Adrenal gland (tissue), 5 donors: ENCODE measurements at regions not wholly inside any gene's neighbourhood (a gene's known extent, or its start where the extent isn't known, plus 50 kb on each side); places are given as distances from the start of the nearest gene placed in this dataset.

Experiments used
- POLR2A ChIP-seq, 2 donors: fragments of 450-650 bp; IDR thresholded peaks; one replicate each; pipeline ENCODE4 v1.6.1; 2017; ENCODE audit warnings: antibody characterized with exemption in 2 of 2, mild to moderate bottlenecking in 2 of 2, moderate library complexity in 1 of 2
- TF ChIP-seq, protein P1 (sequence below), 6 experiments: fragments of 450-650 bp in 4 of 6; fragments of 200-600 bp in 2 of 6; sonication (generic) in 1 of 6; IDR thresholded peaks; 1 replicate in 5 of 6; 2 replicates in 1 of 6; pipeline versions ENCODE4 v1.5.1 to v1.8.0; 2016 to 2021; ENCODE audit warnings: antibody characterized with exemption in 6 of 6, mild to moderate bottlenecking in 2 of 6, moderate library complexity in 1 of 6
- donor health status: DM: no; HTN: no; CAD: no.

DNA sequence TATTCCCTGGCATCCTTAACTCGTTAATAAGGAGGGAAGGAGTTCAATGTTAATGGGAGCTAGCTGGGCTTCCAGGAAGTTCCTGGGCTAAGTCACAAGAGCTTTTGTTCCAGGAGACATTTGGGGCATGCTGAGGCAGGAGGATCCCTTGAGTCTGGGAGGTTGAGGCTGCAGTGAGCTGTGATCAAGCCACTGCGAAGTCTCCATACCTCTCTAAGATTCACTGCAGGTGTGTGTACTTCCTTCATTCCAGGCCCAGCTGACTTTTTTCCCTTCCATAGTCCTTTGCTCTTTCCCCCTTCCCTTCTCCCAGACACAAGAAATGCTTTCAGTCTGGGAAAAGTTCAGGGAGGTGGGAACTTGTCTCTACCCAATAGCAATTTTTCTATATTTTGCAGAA lies 489.8 kb downstream of the NPIPA7 start:
- TF ChIP-seq, protein P1, sequence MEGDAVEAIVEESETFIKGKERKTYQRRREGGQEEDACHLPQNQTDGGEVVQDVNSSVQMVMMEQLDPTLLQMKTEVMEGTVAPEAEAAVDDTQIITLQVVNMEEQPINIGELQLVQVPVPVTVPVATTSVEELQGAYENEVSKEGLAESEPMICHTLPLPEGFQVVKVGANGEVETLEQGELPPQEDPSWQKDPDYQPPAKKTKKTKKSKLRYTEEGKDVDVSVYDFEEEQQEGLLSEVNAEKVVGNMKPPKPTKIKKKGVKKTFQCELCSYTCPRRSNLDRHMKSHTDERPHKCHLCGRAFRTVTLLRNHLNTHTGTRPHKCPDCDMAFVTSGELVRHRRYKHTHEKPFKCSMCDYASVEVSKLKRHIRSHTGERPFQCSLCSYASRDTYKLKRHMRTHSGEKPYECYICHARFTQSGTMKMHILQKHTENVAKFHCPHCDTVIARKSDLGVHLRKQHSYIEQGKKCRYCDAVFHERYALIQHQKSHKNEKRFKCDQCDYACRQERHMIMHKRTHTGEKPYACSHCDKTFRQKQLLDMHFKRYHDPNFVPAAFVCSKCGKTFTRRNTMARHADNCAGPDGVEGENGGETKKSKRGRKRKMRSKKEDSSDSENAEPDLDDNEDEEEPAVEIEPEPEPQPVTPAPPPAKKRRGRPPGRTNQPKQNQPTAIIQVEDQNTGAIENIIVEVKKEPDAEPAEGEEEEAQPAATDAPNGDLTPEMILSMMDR (IDR thresholded peaks at IDR 0.05): no peak
- no peak for TF ChIP-seq POLR2A (IDR thresholded peaks at IDR 0.05)
